Stimulated activated naive CD4-positive, alpha-beta T cell (primary cell): ENCODE measurements at regions not wholly inside any gene's neighbourhood (a gene's known extent, or its start where the extent isn't known, plus 50 kb on each side); places are given as distances from the start of the nearest gene placed in this dataset.
"Not testable (repeated sequence)": the region's sequence is repeated elsewhere in the genome, so short reads cannot be mapped to it uniquely, and the experiment has no call there.

Experiments used
- DNase-seq, 6 experiments: peaks; one replicate each; lab custom pipeline; 2025; lab: John Stamatoyannopoulos, UW

- peak; percentile 17 to 63 (median 46) for DNase-seq
These were observed 51.2 kb upstream of the CARD11 start for GRCh38 chr7:3094701-3095445.

GRCh38 chr7:3097734-3098133, 54.1 kb upstream of the CARD11 start:
- DNase-seq: no peak

- peak in 1 of 6 experiments; percentile 12 for DNase-seq
These were observed 58.5 kb upstream of the CARD11 start for GRCh38 chr7:3102159-3102558.

GRCh38 chr7:3103614-3104398, 60.1 kb upstream of the CARD11 start:
- no peak for DNase-seq

- no peak for DNase-seq
These were observed 62.2 kb upstream of the CARD11 start for GRCh38 chr7:3105856-3106255.

- no peak for DNase-seq
These were observed 62.7 kb upstream of the CARD11 start for GRCh38 chr7:3106361-3106826.

GRCh38 chr7:3107228-3107763, 63.6 kb upstream of the CARD11 start:
- DNase-seq: no peak

- no peak for DNase-seq
These were observed 64.4 kb upstream of the CARD11 start for GRCh38 chr7:3107889-3108570.

- no peak for DNase-seq
These were observed 65.7 kb upstream of the CARD11 start for GRCh38 chr7:3109311-3109915.

GRCh38 chr7:3112479-3113134, 68.9 kb upstream of the CARD11 start:
- DNase-seq: no peak

- DNase-seq: no peak
These were observed 71.2 kb upstream of the CARD11 start for GRCh38 chr7:3114917-3115316.

- no peak for DNase-seq
These were observed 73.4 kb upstream of the CARD11 start for GRCh38 chr7:3117081-3117480.

- DNase-seq: peak in 2 of 6 experiments; percentile 6 to 21
These were observed 74.0 kb upstream of the CARD11 start for GRCh38 chr7:3117488-3118231.

- not testable (repeated sequence) for DNase-seq
These were observed 75.8 kb upstream of the CARD11 start for GRCh38 chr7:3119352-3119927.

GRCh38 chr7:3119963-3120362, 76.3 kb upstream of the CARD11 start:
- DNase-seq: no peak

- peak in 3 of 6 experiments; percentile 3 to 37 (median 18) for DNase-seq
These were observed 76.8 kb upstream of the CARD11 start for GRCh38 chr7:3120513-3120912.

GRCh38 chr7:3128857-3129490, 85.3 kb upstream of the CARD11 start:
- no peak for DNase-seq

GRCh38 chr7:3133811-3134385, 90.2 kb upstream of the CARD11 start:
- DNase-seq: no peak

- DNase-seq: no peak
These were observed 91.1 kb upstream of the CARD11 start for GRCh38 chr7:3134745-3135144.
